ENCODE measurements at regions not wholly inside any gene's neighbourhood (a gene's known extent, or its start where the extent isn't known, plus 50 kb on each side); places are given as distances from the start of the nearest gene placed in this dataset.

DNA sequence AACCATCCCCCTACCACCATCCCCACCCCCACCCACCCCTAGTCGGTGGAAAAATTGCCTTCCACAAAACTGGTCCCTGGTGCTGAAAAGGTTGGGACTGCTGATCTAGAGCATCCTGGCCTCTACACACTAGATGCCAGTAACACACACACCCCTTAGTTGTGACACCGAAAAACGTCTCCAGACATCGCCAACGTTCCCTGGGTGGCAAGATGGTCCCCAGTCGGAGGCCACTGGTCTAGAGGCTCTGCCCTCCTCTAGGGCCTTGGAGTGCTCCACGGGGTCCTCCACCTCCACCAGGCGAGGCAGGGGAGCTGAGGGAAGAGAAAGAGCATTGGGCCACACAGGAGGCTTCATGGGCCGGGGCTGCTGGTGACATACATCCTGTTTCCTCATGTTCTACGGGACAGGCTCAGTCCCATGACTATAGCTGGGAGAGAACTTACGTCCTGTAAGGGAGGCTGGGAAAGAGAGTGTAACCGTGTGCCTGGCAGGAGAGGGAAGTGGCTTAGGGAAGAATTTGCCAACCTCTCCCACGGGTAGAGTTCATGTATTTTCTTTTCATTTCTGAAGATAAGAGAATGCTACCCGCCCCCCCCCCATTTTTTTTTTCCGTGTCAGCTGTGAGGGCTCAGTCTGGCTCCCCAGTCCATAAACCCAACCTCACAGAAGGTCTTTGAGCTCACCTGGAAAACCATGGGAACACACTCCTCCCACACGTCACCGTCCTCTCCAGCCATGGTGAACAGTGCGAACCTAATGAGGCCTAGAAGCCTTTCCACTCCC, 132.7 kb upstream of the MYCN start:
- no peak overlapping the region for H2AFZ ChIP-seq (ENCODE audit: low read depth, low read length)
- H4K20me1 ChIP-seq (ENCODE audit: insufficient read depth), result no peaks in the 10 kb centered on the region

DNA sequence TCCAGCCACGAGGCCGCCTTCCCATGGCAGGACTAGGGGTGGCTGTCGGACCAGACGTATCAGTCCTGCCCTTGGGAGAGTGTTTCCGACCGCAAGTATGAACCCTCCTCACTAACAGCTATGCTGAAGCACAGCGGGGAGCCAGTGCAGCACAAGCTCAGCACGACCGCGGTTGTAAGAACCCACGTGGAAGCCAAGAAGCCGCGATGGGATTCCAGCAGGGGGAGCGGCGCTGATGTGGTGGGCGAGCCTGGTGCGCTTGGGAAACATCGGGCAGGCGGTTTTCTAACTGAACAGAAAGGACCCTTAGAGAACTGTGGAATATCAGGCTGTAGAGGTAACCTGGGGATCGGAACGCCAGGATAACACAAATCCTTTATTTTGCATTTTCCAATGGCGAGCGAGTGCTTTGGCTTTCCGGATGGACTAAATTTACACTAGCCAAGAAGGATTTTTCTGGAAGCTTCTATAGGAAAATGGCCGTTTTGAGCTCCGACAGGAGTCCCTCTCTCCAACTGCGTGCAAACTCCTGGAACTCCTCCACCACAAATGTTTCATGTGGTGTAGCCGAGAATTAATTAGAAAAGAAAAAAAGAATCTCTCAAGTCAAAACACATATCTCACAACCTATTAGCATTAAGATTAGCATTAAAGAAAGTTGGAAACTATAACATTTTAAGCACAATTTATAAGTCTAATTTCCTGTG, 132.0 kb upstream of the MYCN start:
- H3K36me3 ChIP-seq (ENCODE audit: insufficient read depth, low read length), result no peaks in the 10 kb centered on the region
- no peak overlapping the region for H2AFZ ChIP-seq (ENCODE audit: low read depth, low read length)
- TF ChIP-seq EZH2 (IDR thresholded peaks at IDR 0.05; ENCODE audit: borderline replicate concordance, insufficient read depth, low read length, poor library complexity, severe bottlenecking) (no peak), TAF1 (IDR thresholded peaks at IDR 0.05; ENCODE audit: low read depth) (no peak), POLR2AphosphoS5 (IDR thresholded peaks at IDR 0.05) (no peak), SMC3 (conservative IDR thresholded peaks at IDR 0.05; ENCODE audit: poor library complexity) (no peak), MXI1 (conservative IDR thresholded peaks at IDR 0.05; ENCODE audit: poor library complexity, severe bottlenecking) (no peak), RAD21 (conservative IDR thresholded peaks at IDR 0.05) (no peak), EP300 (conservative IDR thresholded peaks at IDR 0.05; ENCODE audit: poor library complexity, severe bottlenecking) (no peak)
- TF ChIP-seq, protein P1, sequence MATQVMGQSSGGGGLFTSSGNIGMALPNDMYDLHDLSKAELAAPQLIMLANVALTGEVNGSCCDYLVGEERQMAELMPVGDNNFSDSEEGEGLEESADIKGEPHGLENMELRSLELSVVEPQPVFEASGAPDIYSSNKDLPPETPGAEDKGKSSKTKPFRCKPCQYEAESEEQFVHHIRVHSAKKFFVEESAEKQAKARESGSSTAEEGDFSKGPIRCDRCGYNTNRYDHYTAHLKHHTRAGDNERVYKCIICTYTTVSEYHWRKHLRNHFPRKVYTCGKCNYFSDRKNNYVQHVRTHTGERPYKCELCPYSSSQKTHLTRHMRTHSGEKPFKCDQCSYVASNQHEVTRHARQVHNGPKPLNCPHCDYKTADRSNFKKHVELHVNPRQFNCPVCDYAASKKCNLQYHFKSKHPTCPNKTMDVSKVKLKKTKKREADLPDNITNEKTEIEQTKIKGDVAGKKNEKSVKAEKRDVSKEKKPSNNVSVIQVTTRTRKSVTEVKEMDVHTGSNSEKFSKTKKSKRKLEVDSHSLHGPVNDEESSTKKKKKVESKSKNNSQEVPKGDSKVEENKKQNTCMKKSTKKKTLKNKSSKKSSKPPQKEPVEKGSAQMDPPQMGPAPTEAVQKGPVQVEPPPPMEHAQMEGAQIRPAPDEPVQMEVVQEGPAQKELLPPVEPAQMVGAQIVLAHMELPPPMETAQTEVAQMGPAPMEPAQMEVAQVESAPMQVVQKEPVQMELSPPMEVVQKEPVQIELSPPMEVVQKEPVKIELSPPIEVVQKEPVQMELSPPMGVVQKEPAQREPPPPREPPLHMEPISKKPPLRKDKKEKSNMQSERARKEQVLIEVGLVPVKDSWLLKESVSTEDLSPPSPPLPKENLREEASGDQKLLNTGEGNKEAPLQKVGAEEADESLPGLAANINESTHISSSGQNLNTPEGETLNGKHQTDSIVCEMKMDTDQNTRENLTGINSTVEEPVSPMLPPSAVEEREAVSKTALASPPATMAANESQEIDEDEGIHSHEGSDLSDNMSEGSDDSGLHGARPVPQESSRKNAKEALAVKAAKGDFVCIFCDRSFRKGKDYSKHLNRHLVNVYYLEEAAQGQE (IDR thresholded peaks at IDR 0.05; ENCODE audit: borderline replicate concordance), result no peak
- TF ChIP-seq, protein P2, sequence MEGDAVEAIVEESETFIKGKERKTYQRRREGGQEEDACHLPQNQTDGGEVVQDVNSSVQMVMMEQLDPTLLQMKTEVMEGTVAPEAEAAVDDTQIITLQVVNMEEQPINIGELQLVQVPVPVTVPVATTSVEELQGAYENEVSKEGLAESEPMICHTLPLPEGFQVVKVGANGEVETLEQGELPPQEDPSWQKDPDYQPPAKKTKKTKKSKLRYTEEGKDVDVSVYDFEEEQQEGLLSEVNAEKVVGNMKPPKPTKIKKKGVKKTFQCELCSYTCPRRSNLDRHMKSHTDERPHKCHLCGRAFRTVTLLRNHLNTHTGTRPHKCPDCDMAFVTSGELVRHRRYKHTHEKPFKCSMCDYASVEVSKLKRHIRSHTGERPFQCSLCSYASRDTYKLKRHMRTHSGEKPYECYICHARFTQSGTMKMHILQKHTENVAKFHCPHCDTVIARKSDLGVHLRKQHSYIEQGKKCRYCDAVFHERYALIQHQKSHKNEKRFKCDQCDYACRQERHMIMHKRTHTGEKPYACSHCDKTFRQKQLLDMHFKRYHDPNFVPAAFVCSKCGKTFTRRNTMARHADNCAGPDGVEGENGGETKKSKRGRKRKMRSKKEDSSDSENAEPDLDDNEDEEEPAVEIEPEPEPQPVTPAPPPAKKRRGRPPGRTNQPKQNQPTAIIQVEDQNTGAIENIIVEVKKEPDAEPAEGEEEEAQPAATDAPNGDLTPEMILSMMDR (IDR thresholded peaks at IDR 0.05; ENCODE audit: poor library complexity, severe bottlenecking), result no peak
- no peak overlapping the region for H3K27ac ChIP-seq (ENCODE audit: low read length)
- no peaks in the 10 kb centered on the region for H4K20me1 ChIP-seq (ENCODE audit: insufficient read depth)
- no peak overlapping the region for H3K4me2 ChIP-seq (ENCODE audit: low read length)
- H3K79me2 ChIP-seq (replicated peaks; ENCODE audit: insufficient read depth, low read length), result no peaks in the 10 kb centered on the region
- H3K4me3 ChIP-seq (ENCODE audit: low read length), result no peak overlapping the region
- H3K27me3 ChIP-seq (ENCODE audit: insufficient read depth, low read depth, low read length), result no peaks in the 10 kb centered on the region
- H3F3A ChIP-seq (ENCODE audit: insufficient read depth, low read length, poor library complexity, severe bottlenecking), result no peaks in the 10 kb centered on the region
- H3K9ac ChIP-seq (ENCODE audit: low read length), result no peak overlapping the region
- H3K9me3 ChIP-seq (ENCODE audit: low read length), result no peaks in the 10 kb centered on the region
- H3K9me2 ChIP-seq (ENCODE audit: insufficient read depth, low read length), result no peaks in the 10 kb centered on the region

More for the DNA sequence above, 132.7 kb upstream of the MYCN start:
- no peak overlapping the region for H3K9ac ChIP-seq (ENCODE audit: low read length)
- H3F3A ChIP-seq (ENCODE audit: insufficient read depth, low read length, poor library complexity, severe bottlenecking), result no peaks in the 10 kb centered on the region
- TF ChIP-seq EP300 (conservative IDR thresholded peaks at IDR 0.05; ENCODE audit: poor library complexity, severe bottlenecking), result no peak
- no peak for TF ChIP-seq POLR2AphosphoS5 (IDR thresholded peaks at IDR 0.05)
- TF ChIP-seq TAF1 (IDR thresholded peaks at IDR 0.05; ENCODE audit: low read depth), result no peak
- TF ChIP-seq, protein P1 (IDR thresholded peaks at IDR 0.05; ENCODE audit: borderline replicate concordance), result no peak
- no peak for TF ChIP-seq RAD21 (conservative IDR thresholded peaks at IDR 0.05)
- TF ChIP-seq MXI1 (conservative IDR thresholded peaks at IDR 0.05; ENCODE audit: poor library complexity, severe bottlenecking), result no peak
- no peaks in the 10 kb centered on the region for H3K9me2 ChIP-seq (ENCODE audit: insufficient read depth, low read length)
- no peaks in the 10 kb centered on the region for H3K36me3 ChIP-seq (ENCODE audit: insufficient read depth, low read length)
- no peak overlapping the region for H3K4me2 ChIP-seq (ENCODE audit: low read length)
- no peaks in the 10 kb centered on the region for H3K79me2 ChIP-seq (replicated peaks; ENCODE audit: insufficient read depth, low read length)
- H3K27ac ChIP-seq (ENCODE audit: low read length), result no peak overlapping the region
- no peak overlapping the region for H3K4me3 ChIP-seq (ENCODE audit: low read length)
- H3K9me3 ChIP-seq (ENCODE audit: low read length), result no peaks in the 10 kb centered on the region
- H3K27me3 ChIP-seq (ENCODE audit: insufficient read depth, low read depth, low read length), result no peaks in the 10 kb centered on the region
